ENCODE measurements at regions not wholly inside any gene's neighbourhood (a gene's known extent, or its start where the extent isn't known, plus 50 kb on each side); places are given as distances from the start of the nearest gene placed in this dataset.

DNA sequence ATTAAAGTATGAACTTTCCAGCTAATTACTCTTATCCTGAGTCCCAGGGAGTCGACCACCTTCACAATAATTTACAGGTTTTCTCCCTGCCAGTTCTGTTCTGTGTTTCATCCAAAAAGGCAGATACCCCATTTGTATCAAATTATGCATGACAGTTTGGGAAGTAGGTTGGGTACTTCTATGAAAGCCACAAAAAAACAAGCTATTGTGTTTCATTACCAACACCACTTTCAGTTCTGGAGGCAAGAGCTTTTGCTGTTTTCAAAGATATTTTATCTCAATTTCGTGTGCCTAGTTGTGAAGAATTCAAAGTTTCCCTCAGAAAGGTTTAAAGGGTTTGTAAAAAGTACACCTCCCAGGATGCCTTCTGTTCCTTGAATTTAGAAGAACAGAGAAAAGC, 557.4 kb downstream of the FLRT2 start:
- DNase-seq (ENCODE audit: low spot score) (no peak), ATAC-seq (no peak)
- Histone ChIP-seq H3K27me3 (ENCODE audit: insufficient read depth) (no peaks in the 10 kb centered on the region), H3F3A (replicated peaks; ENCODE audit: low read depth) (no peaks in the 10 kb centered on the region), H4K20me1 (replicated peaks; ENCODE audit: insufficient read depth) (no peaks in the 10 kb centered on the region), H3K79me2 (replicated peaks; ENCODE audit: insufficient read depth) (no peaks in the 10 kb centered on the region), H2AFZ (no peak overlapping the region; the same call in 1 of the 2 replicates), H3K4me3 (no peak overlapping the region), H3K36me3 (ENCODE audit: insufficient read depth) (no peaks in the 10 kb centered on the region), H3K4me2 (no peak overlapping the region), H3K9me2 (ENCODE audit: insufficient read depth) (peaks cover 2% of the 10 kb centered on the region; the same call in 1 of the 2 replicates), H3K4me1 (ENCODE audit: insufficient read depth) (peaks cover 4% of the 10 kb centered on the region; the same call in 1 of the 2 replicates), H3K27ac (ENCODE audit: low read depth) (no peak overlapping the region)
- no peak for TF ChIP-seq JUNB (IDR thresholded peaks at IDR 0.05; ENCODE audit: unreplicated experiment)
- no peak for TF ChIP-seq CREB1 (CRISPR knock-in tag; IDR thresholded peaks at IDR 0.05; ENCODE audit: low read depth)
- TF ChIP-seq, protein P1, sequence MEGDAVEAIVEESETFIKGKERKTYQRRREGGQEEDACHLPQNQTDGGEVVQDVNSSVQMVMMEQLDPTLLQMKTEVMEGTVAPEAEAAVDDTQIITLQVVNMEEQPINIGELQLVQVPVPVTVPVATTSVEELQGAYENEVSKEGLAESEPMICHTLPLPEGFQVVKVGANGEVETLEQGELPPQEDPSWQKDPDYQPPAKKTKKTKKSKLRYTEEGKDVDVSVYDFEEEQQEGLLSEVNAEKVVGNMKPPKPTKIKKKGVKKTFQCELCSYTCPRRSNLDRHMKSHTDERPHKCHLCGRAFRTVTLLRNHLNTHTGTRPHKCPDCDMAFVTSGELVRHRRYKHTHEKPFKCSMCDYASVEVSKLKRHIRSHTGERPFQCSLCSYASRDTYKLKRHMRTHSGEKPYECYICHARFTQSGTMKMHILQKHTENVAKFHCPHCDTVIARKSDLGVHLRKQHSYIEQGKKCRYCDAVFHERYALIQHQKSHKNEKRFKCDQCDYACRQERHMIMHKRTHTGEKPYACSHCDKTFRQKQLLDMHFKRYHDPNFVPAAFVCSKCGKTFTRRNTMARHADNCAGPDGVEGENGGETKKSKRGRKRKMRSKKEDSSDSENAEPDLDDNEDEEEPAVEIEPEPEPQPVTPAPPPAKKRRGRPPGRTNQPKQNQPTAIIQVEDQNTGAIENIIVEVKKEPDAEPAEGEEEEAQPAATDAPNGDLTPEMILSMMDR (conservative IDR thresholded peaks at IDR 0.05; ENCODE audit: low read depth in 2 of 2): no peak
- no peak for TF ChIP-seq ETS1 (IDR thresholded peaks at IDR 0.05)
- H3K27me3 Mint-ChIP-seq (ENCODE audit: insufficient read depth, low read depth, poor library complexity): no peaks in the 10 kb centered on the region
- H3K9me3 Mint-ChIP-seq: no peaks in the 10 kb centered on the region
- no peak overlapping the region for H3K4me3 Mint-ChIP-seq
- H3K36me3 Mint-ChIP-seq (ENCODE audit: low read depth): no peaks in the 10 kb centered on the region
- peaks cover 17% of the 10 kb centered on the region for H3K4me1 Mint-ChIP-seq
- H3K27ac Mint-ChIP-seq: no peak overlapping the region

GRCh38 chr14:86086962-86087361, 557.0 kb downstream of the FLRT2 start:
- no peak overlapping the region for H3K27ac ChIP-seq (ENCODE audit: low read depth)
- no peaks in the 10 kb centered on the region for H3F3A ChIP-seq (replicated peaks; ENCODE audit: low read depth)
- H4K20me1 ChIP-seq (replicated peaks; ENCODE audit: insufficient read depth): no peaks in the 10 kb centered on the region
- H3K4me3 ChIP-seq: no peak overlapping the region
- Mint-ChIP-seq H3K4me1 (peaks cover 16% of the 10 kb centered on the region), H3K36me3 (ENCODE audit: low read depth) (no peaks in the 10 kb centered on the region), H3K9me3 (no peaks in the 10 kb centered on the region), H3K27ac (no peak overlapping the region), H3K4me3 (no peak overlapping the region), H3K27me3 (ENCODE audit: insufficient read depth, low read depth, poor library complexity) (no peaks in the 10 kb centered on the region)
- no peak for DNase-seq (ENCODE audit: low spot score)
- H3K36me3 ChIP-seq (ENCODE audit: insufficient read depth): no peaks in the 10 kb centered on the region
- H3K4me1 ChIP-seq (ENCODE audit: insufficient read depth): peaks cover 4% of the 10 kb centered on the region; the same call in 1 of the 2 replicates
- H3K4me2 ChIP-seq: no peak overlapping the region
- ATAC-seq: no peak
- no peaks in the 10 kb centered on the region for H3K27me3 ChIP-seq (ENCODE audit: insufficient read depth)
- no peaks in the 10 kb centered on the region for H3K79me2 ChIP-seq (replicated peaks; ENCODE audit: insufficient read depth)
- H3K9me2 ChIP-seq (ENCODE audit: insufficient read depth): no peaks in the 10 kb centered on the region; the same call in 1 of the 2 replicates
- TF ChIP-seq, protein P2, sequence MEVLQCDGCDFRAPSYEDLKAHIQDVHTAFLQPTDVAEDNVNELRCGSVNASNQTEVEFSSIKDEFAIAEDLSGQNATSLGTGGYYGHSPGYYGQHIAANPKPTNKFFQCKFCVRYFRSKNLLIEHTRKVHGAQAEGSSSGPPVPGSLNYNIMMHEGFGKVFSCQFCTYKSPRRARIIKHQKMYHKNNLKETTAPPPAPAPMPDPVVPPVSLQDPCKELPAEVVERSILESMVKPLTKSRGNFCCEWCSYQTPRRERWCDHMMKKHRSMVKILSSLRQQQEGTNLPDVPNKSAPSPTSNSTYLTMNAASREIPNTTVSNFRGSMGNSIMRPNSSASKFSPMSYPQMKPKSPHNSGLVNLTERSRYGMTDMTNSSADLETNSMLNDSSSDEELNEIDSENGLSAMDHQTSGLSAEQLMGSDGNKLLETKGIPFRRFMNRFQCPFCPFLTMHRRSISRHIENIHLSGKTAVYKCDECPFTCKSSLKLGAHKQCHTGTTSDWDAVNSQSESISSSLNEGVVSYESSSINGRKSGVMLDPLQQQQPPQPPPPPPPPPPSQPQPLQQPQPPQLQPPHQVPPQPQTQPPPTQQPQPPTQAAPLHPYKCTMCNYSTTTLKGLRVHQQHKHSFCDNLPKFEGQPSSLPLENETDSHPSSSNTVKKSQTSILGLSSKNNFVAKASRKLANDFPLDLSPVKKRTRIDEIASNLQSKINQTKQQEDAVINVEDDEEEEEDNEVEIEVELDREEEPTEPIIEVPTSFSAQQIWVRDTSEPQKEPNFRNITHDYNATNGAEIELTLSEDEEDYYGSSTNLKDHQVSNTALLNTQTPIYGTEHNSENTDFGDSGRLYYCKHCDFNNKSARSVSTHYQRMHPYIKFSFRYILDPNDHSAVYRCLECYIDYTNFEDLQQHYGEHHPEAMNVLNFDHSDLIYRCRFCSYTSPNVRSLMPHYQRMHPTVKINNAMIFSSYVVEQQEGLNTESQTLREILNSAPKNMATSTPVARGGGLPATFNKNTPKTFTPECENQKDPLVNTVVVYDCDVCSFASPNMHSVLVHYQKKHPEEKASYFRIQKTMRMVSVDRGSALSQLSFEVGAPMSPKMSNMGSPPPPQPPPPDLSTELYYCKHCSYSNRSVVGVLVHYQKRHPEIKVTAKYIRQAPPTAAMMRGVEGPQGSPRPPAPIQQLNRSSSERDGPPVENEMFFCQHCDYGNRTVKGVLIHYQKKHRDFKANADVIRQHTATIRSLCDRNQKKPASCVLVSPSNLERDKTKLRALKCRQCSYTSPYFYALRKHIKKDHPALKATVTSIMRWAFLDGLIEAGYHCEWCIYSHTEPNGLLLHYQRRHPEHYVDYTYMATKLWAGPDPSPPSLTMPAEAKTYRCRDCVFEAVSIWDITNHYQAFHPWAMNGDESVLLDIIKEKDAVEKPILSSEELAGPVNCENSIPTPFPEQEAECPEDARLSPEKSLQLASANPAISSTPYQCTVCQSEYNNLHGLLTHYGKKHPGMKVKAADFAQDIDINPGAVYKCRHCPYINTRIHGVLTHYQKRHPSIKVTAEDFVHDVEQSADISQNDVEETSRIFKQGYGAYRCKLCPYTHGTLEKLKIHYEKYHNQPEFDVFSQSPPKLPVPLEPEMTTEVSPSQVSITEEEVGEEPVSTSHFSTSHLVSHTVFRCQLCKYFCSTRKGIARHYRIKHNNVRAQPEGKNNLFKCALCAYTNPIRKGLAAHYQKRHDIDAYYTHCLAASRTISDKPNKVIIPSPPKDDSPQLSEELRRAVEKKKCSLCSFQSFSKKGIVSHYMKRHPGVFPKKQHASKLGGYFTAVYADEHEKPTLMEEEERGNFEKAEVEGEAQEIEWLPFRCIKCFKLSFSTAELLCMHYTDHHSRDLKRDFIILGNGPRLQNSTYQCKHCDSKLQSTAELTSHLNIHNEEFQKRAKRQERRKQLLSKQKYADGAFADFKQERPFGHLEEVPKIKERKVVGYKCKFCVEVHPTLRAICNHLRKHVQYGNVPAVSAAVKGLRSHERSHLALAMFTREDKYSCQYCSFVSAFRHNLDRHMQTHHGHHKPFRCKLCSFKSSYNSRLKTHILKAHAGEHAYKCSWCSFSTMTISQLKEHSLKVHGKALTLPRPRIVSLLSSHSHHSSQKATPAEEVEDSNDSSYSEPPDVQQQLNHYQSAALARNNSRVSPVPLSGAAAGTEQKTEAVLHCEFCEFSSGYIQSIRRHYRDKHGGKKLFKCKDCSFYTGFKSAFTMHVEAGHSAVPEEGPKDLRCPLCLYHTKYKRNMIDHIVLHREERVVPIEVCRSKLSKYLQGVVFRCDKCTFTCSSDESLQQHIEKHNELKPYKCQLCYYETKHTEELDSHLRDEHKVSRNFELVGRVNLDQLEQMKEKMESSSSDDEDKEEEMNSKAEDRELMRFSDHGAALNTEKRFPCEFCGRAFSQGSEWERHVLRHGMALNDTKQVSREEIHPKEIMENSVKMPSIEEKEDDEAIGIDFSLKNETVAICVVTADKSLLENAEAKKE (CRISPR knock-in tag; IDR thresholded peaks at IDR 0.05): no peak
- TF ChIP-seq ETS1 (IDR thresholded peaks at IDR 0.05): no peak
- TF ChIP-seq, protein P1 (conservative IDR thresholded peaks at IDR 0.05; ENCODE audit: low read depth in 2 of 2): no peak
- no peak for TF ChIP-seq ZNF331 (CRISPR knock-in tag; IDR thresholded peaks at IDR 0.05; ENCODE audit: low read depth)
- no peak overlapping the region for H2AFZ ChIP-seq

All from GM23338 (cell line).